ENCODE measurements at regions not wholly inside any gene's neighbourhood (a gene's known extent, or its start where the extent isn't known, plus 50 kb on each side); places are given as distances from the start of the nearest gene placed in this dataset.

DNA sequence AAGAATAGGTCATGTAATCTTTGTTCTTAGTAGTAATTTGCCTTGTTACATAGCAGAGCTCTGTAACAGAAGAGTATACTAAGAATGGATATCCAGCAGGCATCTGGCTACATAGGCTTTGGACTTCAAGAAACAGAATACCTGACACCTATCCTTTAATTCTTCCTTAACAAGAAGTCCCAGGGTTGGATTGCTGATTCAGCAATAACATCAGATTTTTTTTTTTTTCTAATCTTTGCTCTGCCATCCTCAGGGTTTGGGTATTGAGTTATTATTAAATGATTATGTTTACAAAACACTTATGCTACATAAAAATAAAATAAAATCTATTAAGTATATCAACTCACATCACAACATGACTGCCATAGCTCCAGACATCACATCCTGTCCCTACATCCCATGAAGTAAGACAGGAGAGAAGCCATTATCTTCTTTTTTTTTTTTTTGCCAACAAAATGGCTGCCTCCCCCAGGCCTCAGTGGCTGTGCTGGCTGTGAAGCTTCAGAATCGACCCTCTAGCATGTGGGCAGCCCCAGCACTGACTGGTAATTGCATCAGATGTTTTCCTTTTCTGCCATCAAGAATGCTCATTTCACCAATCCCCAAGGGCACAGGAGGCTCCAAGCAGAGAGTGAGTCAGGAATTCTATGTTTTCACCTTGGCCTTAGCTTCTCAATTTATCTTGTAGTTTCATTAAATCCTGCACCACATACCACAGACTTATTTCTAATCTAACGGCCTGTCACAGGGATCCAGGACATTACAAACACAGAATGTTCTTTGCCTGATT is 186.2 kb downstream of the DICER1 start:
- Histone ChIP-seq H3K4me1 (peaks cover 9 to 35% (median 20%) of the 10 kb centered on the region in 4 donors), H3K9me3 (peaks cover 0 to 9% (median 0%) of the 10 kb centered on the region in 4 donors), H3K27ac (peak overlapping the region; percentile 42 to 81 (median 68)), H3K4me3 (no peak overlapping the region), H3K27me3 (no peaks in the 10 kb centered on the region), H3K36me3 (no peaks in the 10 kb centered on the region)
- TF ChIP-seq POLR2AphosphoS5 (IDR thresholded peaks at IDR 0.05) (peak in 1 of 3 donors; percentile 41), EP300 (IDR thresholded peaks at IDR 0.05) (no peak)
- 30 to 54% (median 45%) methylated on average over 2 of the region's 2 CpGs for WGBS, 5 donors
- intact Hi-C loops (cut with DNase I; ENCODE audit: low total_unique reads) = no loop called here
- peak in 1 of 2 donors; percentile 28 for DNase-seq

DNA sequence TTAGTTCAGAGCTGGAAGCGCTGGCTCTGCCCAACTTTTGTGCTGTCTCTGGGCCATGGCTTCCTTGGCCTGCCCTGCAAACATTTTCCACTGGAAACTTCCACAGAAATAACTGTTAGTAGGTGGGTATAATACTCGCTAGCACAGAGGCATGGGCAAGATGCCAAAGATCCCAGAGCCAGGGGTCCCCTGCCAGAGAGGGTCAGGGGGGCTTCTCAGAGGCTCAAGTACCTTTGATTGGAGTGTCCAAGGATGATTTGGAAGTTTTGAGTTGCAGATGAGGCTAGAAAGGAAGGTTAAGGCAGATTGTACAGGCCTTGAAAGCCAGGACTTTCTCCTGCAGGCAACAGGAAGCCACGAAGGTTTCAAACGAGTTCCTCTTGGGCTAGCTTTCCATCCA is 187.6 kb downstream of the DICER1 start:
- Histone ChIP-seq H3K4me1 (peaks cover 0 to 26% (median 11%) of the 10 kb centered on the region in 4 donors), H3K9me3 (peaks cover 0 to 9% (median 0%) of the 10 kb centered on the region in 4 donors), H3K36me3 (no peaks in the 10 kb centered on the region), H3K27ac (no peak overlapping the region), H3K4me3 (no peak overlapping the region), H3K27me3 (no peaks in the 10 kb centered on the region)
- WGBS, 5 donors = 71 to 84% (median 74%) methylated on average over 4 of the region's 4 CpGs
- intact Hi-C loops (cut with DNase I; ENCODE audit: low total_unique reads) = no loop called here
- no peak for DNase-seq
- no peak for TF ChIP-seq EP300 (IDR thresholded peaks at IDR 0.05)
- no peak for TF ChIP-seq POLR2AphosphoS5 (IDR thresholded peaks at IDR 0.05)
- TF ChIP-seq, protein P1, sequence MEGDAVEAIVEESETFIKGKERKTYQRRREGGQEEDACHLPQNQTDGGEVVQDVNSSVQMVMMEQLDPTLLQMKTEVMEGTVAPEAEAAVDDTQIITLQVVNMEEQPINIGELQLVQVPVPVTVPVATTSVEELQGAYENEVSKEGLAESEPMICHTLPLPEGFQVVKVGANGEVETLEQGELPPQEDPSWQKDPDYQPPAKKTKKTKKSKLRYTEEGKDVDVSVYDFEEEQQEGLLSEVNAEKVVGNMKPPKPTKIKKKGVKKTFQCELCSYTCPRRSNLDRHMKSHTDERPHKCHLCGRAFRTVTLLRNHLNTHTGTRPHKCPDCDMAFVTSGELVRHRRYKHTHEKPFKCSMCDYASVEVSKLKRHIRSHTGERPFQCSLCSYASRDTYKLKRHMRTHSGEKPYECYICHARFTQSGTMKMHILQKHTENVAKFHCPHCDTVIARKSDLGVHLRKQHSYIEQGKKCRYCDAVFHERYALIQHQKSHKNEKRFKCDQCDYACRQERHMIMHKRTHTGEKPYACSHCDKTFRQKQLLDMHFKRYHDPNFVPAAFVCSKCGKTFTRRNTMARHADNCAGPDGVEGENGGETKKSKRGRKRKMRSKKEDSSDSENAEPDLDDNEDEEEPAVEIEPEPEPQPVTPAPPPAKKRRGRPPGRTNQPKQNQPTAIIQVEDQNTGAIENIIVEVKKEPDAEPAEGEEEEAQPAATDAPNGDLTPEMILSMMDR (IDR thresholded peaks at IDR 0.05) = no peak
- TF ChIP-seq POLR2A (IDR thresholded peaks at IDR 0.05) = no peak

DNA sequence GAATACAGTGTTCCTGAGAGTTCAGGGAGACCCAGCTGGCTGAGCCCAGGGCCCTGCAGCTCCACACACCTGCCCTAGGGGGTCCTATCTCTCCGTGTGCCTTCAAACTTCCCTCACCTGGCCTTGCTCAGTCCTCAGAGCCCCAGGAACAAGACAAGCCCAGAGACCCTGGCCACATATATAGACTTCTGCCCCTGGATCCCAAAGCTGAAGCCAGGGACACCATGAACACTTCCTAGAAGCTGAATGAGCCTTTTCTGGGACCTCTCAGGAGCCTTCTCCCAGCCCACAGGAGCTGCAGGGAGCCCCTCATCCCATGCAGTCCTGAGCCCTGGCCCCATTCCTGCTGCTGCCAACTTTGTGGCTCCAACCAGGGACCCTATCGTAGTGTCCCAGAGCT is 190.5 kb downstream of the DICER1 start:
- 82 to 88% (median 83%) methylated on average over 2 of the region's 2 CpGs for WGBS, 5 donors
- intact Hi-C loops (cut with DNase I; ENCODE audit: low total_unique reads) = no loop called here
- peaks cover 0 to 7% (median 2%) of the 10 kb centered on the region in 4 donors for H3K4me1 ChIP-seq

DNA sequence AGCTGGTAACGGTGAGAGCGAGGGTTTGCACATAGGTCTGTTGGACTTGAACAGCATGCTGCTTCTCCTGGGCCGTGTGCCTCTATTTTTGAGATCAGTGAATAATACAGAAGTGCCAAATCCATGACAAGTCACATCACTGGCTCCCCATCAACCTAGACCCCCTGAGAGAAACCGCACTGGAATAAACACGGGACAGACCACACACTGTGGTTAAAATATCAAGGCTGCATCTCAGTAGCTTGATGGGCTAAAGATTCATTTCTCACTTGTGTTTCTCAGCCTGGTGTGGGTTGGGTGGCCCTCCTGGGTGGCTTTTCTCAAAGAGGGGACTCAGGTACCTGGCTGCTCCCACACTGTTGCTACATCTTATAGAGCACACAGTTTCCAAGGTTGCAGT is 191.0 kb downstream of the DICER1 start:
- Histone ChIP-seq H3K4me3 (no peak overlapping the region), H3K4me1 (peaks cover 0 to 2% (median 0%) of the 10 kb centered on the region in 4 donors), H3K9me3 (peaks cover 0 to 9% (median 0%) of the 10 kb centered on the region in 4 donors), H3K36me3 (no peaks in the 10 kb centered on the region), H3K27me3 (peaks cover 0 to 3% (median 0%) of the 10 kb centered on the region in 3 donors), H3K27ac (no peak overlapping the region)
- 65 to 84% (median 67%) methylated on average over 4 to 5 of the region's 5 CpGs for WGBS, 5 donors
- DNase-seq = no peak
- TF ChIP-seq POLR2AphosphoS5 (IDR thresholded peaks at IDR 0.05) (no peak), EP300 (IDR thresholded peaks at IDR 0.05) (no peak), POLR2A (IDR thresholded peaks at IDR 0.05) (no peak)
- TF ChIP-seq, protein P1 (IDR thresholded peaks at IDR 0.05) = no peak
- intact Hi-C loops (cut with DNase I; ENCODE audit: low total_unique reads) = no loop called here

More for the DNA sequence above, 190.5 kb downstream of the DICER1 start:
- no peak overlapping the region for H3K4me3 ChIP-seq
- H3K27me3 ChIP-seq = no peaks in the 10 kb centered on the region
- H3K9me3 ChIP-seq = peaks cover 0 to 9% (median 0%) of the 10 kb centered on the region in 4 donors
- H3K27ac ChIP-seq = no peak overlapping the region
- no peak for TF ChIP-seq POLR2AphosphoS5 (IDR thresholded peaks at IDR 0.05)
- TF ChIP-seq POLR2A (IDR thresholded peaks at IDR 0.05) = no peak
- no peak for TF ChIP-seq EP300 (IDR thresholded peaks at IDR 0.05)
- TF ChIP-seq, protein P1 (IDR thresholded peaks at IDR 0.05) = no peak
- no peaks in the 10 kb centered on the region for H3K36me3 ChIP-seq
- DNase-seq = no peak
